Endodermal cell (in vitro differentiated cells): ENCODE measurements at regions not wholly inside any gene's neighbourhood (a gene's known extent, or its start where the extent isn't known, plus 50 kb on each side); places are given as distances from the start of the nearest gene placed in this dataset.

Experiments used
- DNase-seq: peaks from one replicate; pipeline ENCODE4 v3.0.0-alpha.2; 2017
- H3K27ac ChIP-seq: 2 replicates; pipeline ENCODE4 v1.5.1; 2013; ENCODE audit warnings: mild to moderate bottlenecking, low read depth, low read length, moderate library complexity
- H3K27me3 ChIP-seq: 2 replicates; pipeline ENCODE4 v1.6.1; 2013; ENCODE audit warnings: mild to moderate bottlenecking, low read length, moderate library complexity; ENCODE audit not compliant: insufficient read depth, control insufficient read depth, poor library complexity, severe bottlenecking
- H3K36me3 ChIP-seq: 2 replicates; pipeline ENCODE4 v1.7.0; 2013; ENCODE audit warnings: mild to moderate bottlenecking, low read length, moderate library complexity; ENCODE audit not compliant: control insufficient read depth, insufficient read depth
- H3K4me1 ChIP-seq: one replicate; pipeline ENCODE4 v1.7.0; 2013; ENCODE audit warnings: low read length; ENCODE audit not compliant: control insufficient read depth, insufficient read depth
- H3K4me3 ChIP-seq: 2 replicates; pipeline ENCODE4 v1.5.1; 2013; ENCODE audit warnings: mild to moderate bottlenecking, low read length, moderate library complexity
- H3K9ac ChIP-seq: 2 replicates; pipeline ENCODE4 v1.6.1; 2013; ENCODE audit warnings: mild to moderate bottlenecking, low read length, moderate library complexity; ENCODE audit not compliant: poor library complexity, severe bottlenecking; ENCODE audit errors: extremely low read depth
- H3K9me3 ChIP-seq: 2 replicates; pipeline ENCODE4 v1.6.1; 2013; ENCODE audit warnings: mild to moderate bottlenecking, low read length, moderate library complexity; ENCODE audit not compliant: control insufficient read depth
- H3K27ac Mint-ChIP-seq: 2 replicates; pipeline ENCODE4 v1.8.0; 2020; ENCODE audit warnings: mixed read lengths
- H3K27me3 Mint-ChIP-seq: 2 replicates; pipeline ENCODE4 v1.8.0; 2021; ENCODE audit warnings: mild to moderate bottlenecking, mixed read lengths; ENCODE audit not compliant: insufficient read depth
- H3K36me3 Mint-ChIP-seq: 2 replicates; pipeline ENCODE4 v1.8.0; 2020; ENCODE audit warnings: low read depth, mixed read lengths
- H3K4me1 Mint-ChIP-seq: 2 replicates; pipeline ENCODE4 v1.8.0; 2020; ENCODE audit warnings: mixed read lengths
- H3K4me3 Mint-ChIP-seq: 2 replicates; pipeline ENCODE4 v1.8.0; 2020; ENCODE audit warnings: mild to moderate bottlenecking, moderate library complexity, mixed read lengths
- H3K9me3 Mint-ChIP-seq: 2 replicates; pipeline ENCODE4 v1.8.0; 2020; ENCODE audit warnings: mild to moderate bottlenecking, mixed read lengths
- WGBS, 2 experiments: methylation state at CpG; one replicate each; pipeline versions ENCODE4 v1.1.5 to v1.1.7; 2013; ENCODE audit warnings: missing lambda C conversion rate in 2 of 2, mixed read lengths in 1 of 2; ENCODE audit not compliant: insufficient coverage in 1 of 2, insufficient read length in 1 of 2; 5-methylcytosine and 5-hydroxymethylcytosine counted together
- TF ChIP-seq, protein P1 (sequence below): fragments of 200-600 bp; sonication (generic); conservative IDR thresholded peaks from 2 replicates; pipeline ENCODE4 v1.5.0; 2021; ENCODE audit warnings: antibody characterized with exemption, mild to moderate bottlenecking

DNA sequence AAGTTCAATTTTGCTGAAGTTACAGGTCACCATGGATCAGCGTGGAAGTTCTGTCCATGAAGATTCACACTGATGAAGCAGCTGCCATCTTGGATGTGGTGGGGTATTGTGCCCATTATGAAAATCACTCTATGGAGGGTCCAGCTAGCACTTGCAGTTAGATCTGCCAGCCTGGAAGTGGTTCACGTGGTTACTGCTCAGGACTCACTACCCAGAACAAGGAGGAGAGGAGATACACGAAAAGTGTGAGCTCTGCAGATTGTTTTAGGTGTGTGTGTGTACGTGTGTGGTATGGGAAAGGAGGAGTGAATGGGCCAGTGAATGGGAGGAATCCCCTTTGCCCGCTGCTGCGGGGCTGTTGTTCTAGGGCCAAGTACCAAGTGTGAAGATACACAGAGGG is 333.4 kb downstream of the MAF start:
- TF ChIP-seq, protein P1, sequence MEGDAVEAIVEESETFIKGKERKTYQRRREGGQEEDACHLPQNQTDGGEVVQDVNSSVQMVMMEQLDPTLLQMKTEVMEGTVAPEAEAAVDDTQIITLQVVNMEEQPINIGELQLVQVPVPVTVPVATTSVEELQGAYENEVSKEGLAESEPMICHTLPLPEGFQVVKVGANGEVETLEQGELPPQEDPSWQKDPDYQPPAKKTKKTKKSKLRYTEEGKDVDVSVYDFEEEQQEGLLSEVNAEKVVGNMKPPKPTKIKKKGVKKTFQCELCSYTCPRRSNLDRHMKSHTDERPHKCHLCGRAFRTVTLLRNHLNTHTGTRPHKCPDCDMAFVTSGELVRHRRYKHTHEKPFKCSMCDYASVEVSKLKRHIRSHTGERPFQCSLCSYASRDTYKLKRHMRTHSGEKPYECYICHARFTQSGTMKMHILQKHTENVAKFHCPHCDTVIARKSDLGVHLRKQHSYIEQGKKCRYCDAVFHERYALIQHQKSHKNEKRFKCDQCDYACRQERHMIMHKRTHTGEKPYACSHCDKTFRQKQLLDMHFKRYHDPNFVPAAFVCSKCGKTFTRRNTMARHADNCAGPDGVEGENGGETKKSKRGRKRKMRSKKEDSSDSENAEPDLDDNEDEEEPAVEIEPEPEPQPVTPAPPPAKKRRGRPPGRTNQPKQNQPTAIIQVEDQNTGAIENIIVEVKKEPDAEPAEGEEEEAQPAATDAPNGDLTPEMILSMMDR, result no peak
- Mint-ChIP-seq H3K4me3 (no peak overlapping the region), H3K27me3 (peaks cover 7% of the 10 kb centered on the region), H3K9me3 (no peaks in the 10 kb centered on the region), H3K36me3 (no peaks in the 10 kb centered on the region), H3K4me1 (peaks cover 22% of the 10 kb centered on the region), H3K27ac (no peak overlapping the region)
- 91 to 100% methylated on average over 1 to 6 of the region's 6 CpGs for WGBS, 2 experiments
- Histone ChIP-seq H3K4me1 (peaks cover 3% of the 10 kb centered on the region), H3K9me3 (no peaks in the 10 kb centered on the region), H3K27ac (no peak overlapping the region), H3K9ac (no peak overlapping the region), H3K36me3 (no peaks in the 10 kb centered on the region), H3K27me3 (no peaks in the 10 kb centered on the region), H3K4me3 (no peak overlapping the region)
- DNase-seq, result no peak

DNA sequence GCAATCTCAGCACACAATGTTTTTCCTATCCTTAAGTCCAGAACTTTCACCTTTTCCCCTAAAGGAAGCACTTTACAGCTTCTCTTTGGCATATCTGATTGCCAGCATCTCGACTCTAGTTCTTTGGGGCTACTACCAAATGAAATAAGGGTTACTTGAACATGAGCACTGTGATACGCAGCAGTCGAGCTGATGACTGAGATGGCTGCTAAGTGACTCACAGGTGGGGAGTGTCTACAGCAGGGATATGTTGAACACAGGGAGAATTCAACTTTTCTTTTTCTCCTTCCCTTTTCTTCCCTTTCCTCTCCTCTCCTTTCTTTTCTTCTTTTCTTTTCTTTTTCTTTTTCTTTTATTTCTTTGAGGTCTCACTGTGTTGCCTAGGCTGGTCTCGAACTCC is 334.8 kb downstream of the MAF start:
- Histone ChIP-seq H3K4me3 (no peak overlapping the region), H3K9ac (no peak overlapping the region), H3K27me3 (no peaks in the 10 kb centered on the region), H3K4me1 (peaks cover 3% of the 10 kb centered on the region), H3K9me3 (no peaks in the 10 kb centered on the region), H3K27ac (no peak overlapping the region), H3K36me3 (no peaks in the 10 kb centered on the region)
- WGBS, 2 experiments, result 87 to 90% methylated on average over 3 to 4 of the region's 4 CpGs
- Mint-ChIP-seq H3K27me3 (peaks cover 7% of the 10 kb centered on the region), H3K27ac (no peak overlapping the region), H3K9me3 (no peaks in the 10 kb centered on the region), H3K36me3 (no peaks in the 10 kb centered on the region), H3K4me1 (peaks cover 29% of the 10 kb centered on the region), H3K4me3 (no peak overlapping the region)
- DNase-seq, result no peak
- TF ChIP-seq, protein P1, result no peak

DNA sequence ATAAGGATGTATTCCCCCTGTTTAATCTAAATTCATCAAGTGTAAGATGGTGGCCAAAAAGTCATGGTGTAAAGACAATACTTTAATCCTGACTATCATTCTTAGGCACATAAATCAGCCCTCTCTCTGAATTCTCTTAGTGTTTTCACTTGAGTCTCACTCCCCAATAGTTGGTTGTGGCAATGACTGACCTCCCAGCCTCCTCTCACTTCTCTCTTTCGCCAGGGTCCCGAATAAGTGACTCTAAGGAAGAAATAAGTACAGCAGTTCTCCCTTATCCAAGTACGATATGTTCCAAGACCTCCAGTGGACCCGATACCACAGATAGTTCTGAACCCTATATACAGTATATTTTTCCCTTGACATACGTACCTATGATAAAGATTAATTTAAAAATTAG is 335.3 kb downstream of the MAF start:
- no peak for DNase-seq
- TF ChIP-seq, protein P1, result no peak
- Histone ChIP-seq H3K9ac (no peak overlapping the region), H3K27me3 (no peaks in the 10 kb centered on the region), H3K9me3 (no peaks in the 10 kb centered on the region), H3K27ac (no peak overlapping the region), H3K4me3 (no peak overlapping the region), H3K4me1 (peaks cover 3% of the 10 kb centered on the region), H3K36me3 (no peaks in the 10 kb centered on the region)
- peaks cover 29% of the 10 kb centered on the region for H3K4me1 Mint-ChIP-seq
- no peaks in the 10 kb centered on the region for H3K36me3 Mint-ChIP-seq
- H3K27ac Mint-ChIP-seq, result no peak overlapping the region
- WGBS, 2 experiments, result 93 to 100% methylated on average over 2 to 5 of the region's 5 CpGs
- peaks cover 7% of the 10 kb centered on the region for H3K27me3 Mint-ChIP-seq
- no peak overlapping the region for H3K4me3 Mint-ChIP-seq
- no peaks in the 10 kb centered on the region for H3K9me3 Mint-ChIP-seq
